HUDEP-2 (cell line): ENCODE measurements at regions not wholly inside any gene's neighbourhood (a gene's known extent, or its start where the extent isn't known, plus 50 kb on each side); places are given as distances from the start of the nearest gene placed in this dataset.
"Not testable (repeated sequence)": the region's sequence is repeated elsewhere in the genome, so short reads cannot be mapped to it uniquely, and the experiment has no call there.

Experiments used
- DNase-seq, 76 experiments: peaks; one replicate each; lab custom pipeline; 2025; ENCODE audit not compliant: unreplicated experiment in 76 of 76; lab: John Stamatoyannopoulos, UW

- DNase-seq, result no peak
Measured at GRCh38 chr16:23013484-23013883, 135.8 kb downstream of the USP31 start.

GRCh38 chr16:23009075-23009474 is 140.2 kb downstream of the USP31 start:
- no peak for DNase-seq

GRCh38 chr16:23008041-23008440 is 141.2 kb downstream of the USP31 start:
- no peak for DNase-seq

- DNase-seq, result no peak
Measured at GRCh38 chr16:23006380-23006779, 142.9 kb downstream of the USP31 start.

- no peak for DNase-seq
Measured at GRCh38 chr16:23005951-23006350, 143.3 kb downstream of the USP31 start.

DNA sequence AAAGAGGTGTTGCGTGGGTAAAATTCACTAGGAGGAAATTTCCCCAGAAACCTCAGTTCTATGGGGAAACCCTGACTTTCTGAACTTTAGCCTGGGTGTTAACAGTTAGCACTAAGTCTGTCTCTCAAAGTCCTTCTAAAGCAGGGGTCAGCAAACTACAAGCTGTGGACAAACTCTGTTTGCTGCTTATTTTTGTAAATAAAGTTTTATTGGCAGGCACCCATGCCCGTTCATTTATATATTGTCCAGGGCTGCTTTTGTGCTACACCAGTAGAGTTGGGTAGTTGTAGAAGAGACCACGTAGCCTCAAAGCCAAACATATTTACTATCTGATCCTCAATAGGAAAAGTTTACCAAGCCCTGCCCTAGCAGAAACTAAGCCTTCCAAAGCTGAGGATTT is 159.7 kb downstream of the USP31 start:
- DNase-seq, result no peak

GRCh38 chr16:22983614-22984013 is 165.6 kb downstream of the USP31 start:
- no peak for DNase-seq

DNA sequence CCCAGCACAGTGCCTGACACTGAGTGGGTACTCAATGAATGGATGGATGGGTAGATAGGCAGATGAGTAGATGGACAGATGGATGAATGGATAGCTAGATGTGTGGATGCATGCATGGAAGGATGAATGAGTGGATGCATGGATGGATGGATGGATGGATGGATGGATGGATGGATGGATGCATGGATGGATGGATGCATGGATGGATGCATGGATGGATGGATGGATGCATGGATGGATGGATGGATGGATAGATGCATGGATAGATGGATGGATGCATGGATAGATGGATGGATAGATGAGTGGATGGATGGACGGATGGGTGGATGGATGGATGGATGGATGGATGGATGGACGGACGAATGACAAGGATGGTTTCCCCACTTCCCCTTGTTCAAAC is 166.6 kb downstream of the HS3ST2 start:
- DNase-seq, result not testable (repeated sequence)

DNA sequence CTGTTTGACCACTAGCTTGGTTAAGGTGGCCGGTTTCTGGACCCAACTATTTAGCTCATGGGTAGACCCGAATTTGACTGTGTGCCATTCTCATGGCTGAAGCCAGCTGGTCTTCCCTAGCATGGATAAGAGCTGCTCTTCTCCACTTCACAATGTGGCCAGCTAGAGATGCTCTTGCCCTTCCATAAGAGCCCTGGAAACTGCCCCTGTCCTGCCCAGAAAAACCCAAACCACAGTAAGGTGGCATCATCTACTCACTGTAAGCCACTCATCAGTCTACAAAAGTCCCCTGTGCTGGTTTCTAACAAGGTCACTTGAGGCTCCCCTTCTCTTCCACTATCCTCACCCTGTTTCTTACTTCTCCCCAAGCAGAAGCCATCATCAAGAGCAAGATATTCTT is 165.1 kb downstream of the HS3ST2 start:
- no peak for DNase-seq

DNA sequence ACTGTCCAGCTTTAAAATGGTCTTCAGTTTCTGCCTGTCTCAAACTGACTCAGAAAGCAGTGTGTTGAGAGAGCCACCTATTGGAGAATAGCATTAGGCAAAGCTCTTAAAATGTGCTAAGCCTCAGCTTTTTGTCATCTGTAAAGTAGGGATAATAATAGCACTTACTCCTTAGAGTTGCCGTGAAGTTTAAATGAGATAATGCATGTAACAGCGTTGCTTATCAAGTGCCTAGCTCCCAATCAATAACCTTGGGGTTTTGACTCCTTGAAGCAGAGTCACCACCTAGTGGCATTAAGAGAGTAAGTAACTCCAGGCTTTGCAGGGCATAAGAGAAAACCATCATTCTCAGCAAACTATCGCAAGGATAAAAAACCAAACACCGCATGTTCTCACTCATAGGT is 163.3 kb downstream of the HS3ST2 start:
- DNase-seq, result peak in 3 of 76 experiments; percentile 2 to 26 (median 6)

GRCh38 chr16:22973522-22973921 is 159.6 kb downstream of the HS3ST2 start:
- no peak for DNase-seq

GRCh38 chr16:22971346-22971924 is 157.5 kb downstream of the HS3ST2 start:
- DNase-seq, result no peak

DNA sequence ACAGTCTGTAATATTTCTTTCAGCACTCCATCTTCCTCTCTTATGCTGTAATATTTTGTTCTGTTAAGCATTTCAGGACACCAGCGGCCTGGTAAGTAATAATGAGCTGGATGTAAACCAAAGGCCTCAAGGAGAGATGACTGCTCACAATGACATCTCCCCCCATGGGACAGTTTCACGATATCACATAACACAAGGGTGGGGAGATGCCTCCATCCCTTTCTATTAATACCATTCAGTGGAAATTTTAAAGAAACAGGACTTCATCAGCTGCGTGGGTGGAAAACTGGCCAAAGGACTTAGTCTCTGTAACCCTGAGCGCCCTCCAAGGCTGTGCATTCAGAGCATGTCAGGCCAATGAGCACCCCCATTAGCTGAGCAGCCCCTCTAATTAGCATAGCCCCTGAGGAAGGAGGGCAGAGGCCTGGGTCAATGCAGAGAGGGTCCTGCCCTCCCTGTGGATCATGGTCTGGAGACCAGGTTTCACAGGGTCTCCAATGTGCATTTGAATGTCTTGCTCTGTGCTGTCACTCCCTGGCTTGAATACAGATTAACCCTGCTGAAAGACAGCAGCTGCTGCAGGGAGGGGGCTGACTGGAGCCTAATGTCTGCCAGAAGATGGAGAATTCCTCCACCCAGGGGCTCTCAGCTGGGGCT is 156.4 kb downstream of the HS3ST2 start:
- no peak for DNase-seq

GRCh38 chr16:22969567-22969966 is 155.6 kb downstream of the HS3ST2 start:
- DNase-seq, result no peak

DNA sequence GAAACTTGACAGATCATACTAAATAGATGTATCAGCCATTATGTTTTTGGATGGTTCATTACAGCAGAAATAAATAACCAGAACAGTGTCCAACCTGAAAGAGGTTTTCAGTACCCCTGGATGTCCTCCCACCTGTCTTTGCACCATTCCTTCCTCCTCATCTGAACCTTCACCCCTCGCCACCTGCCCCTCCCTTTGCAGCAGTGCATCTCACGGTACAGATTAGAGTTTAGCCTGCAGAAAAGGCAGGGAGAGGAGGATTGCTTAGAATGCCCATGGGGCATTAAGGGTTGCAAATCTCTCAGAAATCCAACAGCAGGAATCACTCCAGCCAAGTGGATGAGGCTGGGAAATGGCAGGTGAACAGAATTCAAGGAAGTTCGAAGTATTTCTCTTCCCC is 155.0 kb downstream of the HS3ST2 start:
- no peak for DNase-seq

GRCh38 chr16:22967521-22968095 is 153.6 kb downstream of the HS3ST2 start:
- no peak for DNase-seq
